Motor neuron (in vitro differentiated cells): ENCODE measurements at regions not wholly inside any gene's neighbourhood (a gene's known extent, or its start where the extent isn't known, plus 50 kb on each side); places are given as distances from the start of the nearest gene placed in this dataset.

Experiments used
- ATAC-seq, 8 experiments: fragments of 200-7000 bp; cut with Tn5 transposase; replicated peaks in 6 of 8; 2 replicates each; pipeline ENCODE4 v1.8.0; 2021; ENCODE audit warnings: mild to moderate bottlenecking in 8 of 8, moderate library complexity in 8 of 8
- H3K27ac ChIP-seq, 2 donors: fragments of 250-450 bp; sonication (Bioruptor Pico); 2 replicates each; pipeline ENCODE4 v1.9.0; 2021; ENCODE audit warnings: antibody characterized with exemption in 2 of 2, mild to moderate bottlenecking in 2 of 2, moderate library complexity in 1 of 2
- H3K4me1 ChIP-seq, 2 donors: fragments of 250-450 bp; sonication (Bioruptor Pico); replicated peaks in 1 of 2; 2 replicates each; pipeline ENCODE4 v1.6.1; 2021; ENCODE audit warnings: antibody characterized with exemption in 2 of 2, mild to moderate bottlenecking in 2 of 2, moderate library complexity in 1 of 2
- H3K4me3 ChIP-seq, 5 donors: fragments of 250-450 bp; sonication (Bioruptor Pico); 2 replicates each; pipeline ENCODE4 v1.9.0; 2021; ENCODE audit warnings: antibody characterized with exemption in 5 of 5, mild to moderate bottlenecking in 5 of 5, moderate library complexity in 4 of 5
- WGBS, 10 experiments: fragments of 450-650 bp; shearing (Covaris generic); methylation state at CpG; one replicate each; pipeline ENCODE4 v1.0.0; 2022; 5-methylcytosine and 5-hydroxymethylcytosine counted together
- in situ Hi-C, 9 experiments: fragments of 400-800 bp; cut with MboI; loops; one replicate each; pipeline ENCODE4 v1.15.0; 2021; ENCODE audit warnings: low sequenced_read_pairs in 9 of 9, low pct_unique_long_range_greater_than_20kb in 2 of 9; ENCODE audit not compliant: unreplicated experiment in 9 of 9

DNA sequence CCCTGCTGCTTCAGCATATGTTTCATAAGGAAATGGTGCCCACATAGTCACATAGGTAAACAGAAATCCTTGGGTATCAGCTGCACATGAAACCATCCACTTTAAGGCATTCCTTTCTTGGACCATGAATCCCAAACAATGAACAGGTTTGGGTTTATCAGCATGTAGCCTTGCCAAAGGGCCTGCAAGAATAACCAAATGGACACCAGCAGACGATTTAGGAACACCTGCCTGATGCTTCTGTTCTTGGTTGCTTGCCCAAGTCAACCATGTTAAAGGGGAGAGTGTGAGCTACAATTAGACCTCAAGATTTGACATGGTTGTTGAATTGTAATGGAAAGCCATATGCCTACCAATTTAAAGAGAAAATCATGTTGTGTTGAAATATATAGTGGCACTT is 1342.7 kb upstream of the PIK3C3 start:
- 0 to 100% (median 43%) methylated on average over 1 of the region's 1 CpG; no CpG with 5 or more reads in 2 of the 10 experiments for WGBS, 10 experiments
- in situ Hi-C loops = no loop called here
- no peak overlapping the region for H3K27ac ChIP-seq
- ATAC-seq = no peak
- H3K4me3 ChIP-seq = no peak overlapping the region
- H3K4me1 ChIP-seq = peaks cover 0 to 5% of the 10 kb centered on the region in 2 donors

- in situ Hi-C loops = no loop called here
- Histone ChIP-seq H3K4me1 (peaks cover 0 to 5% of the 10 kb centered on the region in 2 donors), H3K4me3 (no peak overlapping the region), H3K27ac (no peak overlapping the region)
- no peak for ATAC-seq
- 0 to 84% (median 19%) methylated on average over 1 to 2 of the region's 2 CpGs; no CpG with 5 or more reads in 3 of the 10 experiments for WGBS, 10 experiments
These were observed 1346.8 kb upstream of the PIK3C3 start for GRCh38 chr18:40608226-40608625.

DNA sequence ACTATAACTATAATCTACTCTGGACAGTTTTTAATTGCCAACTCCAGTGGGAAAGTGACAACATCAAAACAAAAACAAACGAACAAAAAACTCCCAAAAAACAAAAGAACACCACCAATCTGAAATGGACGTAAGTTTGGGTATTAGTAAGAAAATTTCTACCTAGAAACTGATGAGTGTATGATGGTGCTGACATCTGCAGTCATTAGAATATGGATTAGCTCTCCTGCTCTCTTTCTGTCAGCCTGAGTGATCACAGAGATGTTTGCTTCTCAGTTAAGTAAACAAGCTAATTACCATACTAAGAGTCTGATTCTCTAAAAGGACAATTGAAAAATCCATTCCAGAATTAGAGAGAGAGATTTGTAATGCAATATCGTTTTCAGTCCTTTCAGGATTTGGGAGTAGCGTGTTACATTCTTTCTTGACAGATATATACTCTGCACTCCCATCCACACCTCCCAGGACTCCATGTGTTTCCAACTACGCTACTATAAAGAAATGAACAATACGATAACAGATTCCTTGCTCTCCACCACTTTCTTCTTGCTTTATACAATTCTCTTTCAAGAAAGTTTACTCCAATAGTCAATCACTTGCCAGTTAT is 1347.4 kb upstream of the PIK3C3 start:
- in situ Hi-C loops = no loop called here
- Histone ChIP-seq H3K4me1 (peaks cover 0 to 5% of the 10 kb centered on the region in 2 donors), H3K4me3 (no peak overlapping the region), H3K27ac (no peak overlapping the region)
- peak in 6 of 8 experiments; percentile 21 to 92 (median 54) for ATAC-seq
- 0 to 100% (median 61%) methylated on average over 2 to 6 of the region's 6 CpGs for WGBS, 10 experiments

GRCh38 chr18:40606996-40607395 is 1348.0 kb upstream of the PIK3C3 start:
- H3K27ac ChIP-seq = no peak overlapping the region
- H3K4me1 ChIP-seq = peaks cover 0 to 5% of the 10 kb centered on the region in 2 donors
- in situ Hi-C loops = no loop called here
- 0 to 100% (median 56%) methylated on average over 1 of the region's 1 CpG; no CpG with 5 or more reads in 1 of the 10 experiments for WGBS, 10 experiments
- no peak for ATAC-seq
- H3K4me3 ChIP-seq = no peak overlapping the region

- no peak overlapping the region for H3K27ac ChIP-seq
- 17 to 96% (median 78%) methylated on average over 1 to 12 of the region's 12 CpGs; no CpG with 5 or more reads in 3 of the 10 experiments for WGBS, 10 experiments
- no peak overlapping the region for H3K4me3 ChIP-seq
- H3K4me1 ChIP-seq = no peaks in the 10 kb centered on the region
- no peak for ATAC-seq
- in situ Hi-C loops = no loop called here
These were observed 1371.4 kb upstream of the PIK3C3 start for GRCh38 chr18:40583671-40584070.

- in situ Hi-C loops = no loop called here
- no peak overlapping the region for H3K27ac ChIP-seq
- H3K4me1 ChIP-seq = peaks cover 12 to 15% of the 10 kb centered on the region in 2 donors
- no peak overlapping the region for H3K4me3 ChIP-seq
- WGBS, 10 experiments = 20 to 100% (median 68%) methylated on average over 1 of the region's 1 CpG; no CpG with 5 or more reads in 4 of the 10 experiments
- ATAC-seq = no peak
These were observed 1372.9 kb upstream of the PIK3C3 start for GRCh38 chr18:40582105-40582504.

- WGBS, 10 experiments = 0 to 83% (median 53%) methylated on average over 1 to 4 of the region's 4 CpGs; no CpG with 5 or more reads in 1 of the 10 experiments
- Histone ChIP-seq H3K4me1 (peaks cover 22 to 27% of the 10 kb centered on the region in 2 donors), H3K4me3 (no peak overlapping the region), H3K27ac (peak overlapping the region; percentile 61 to 63)
- in situ Hi-C loops = no loop called here
- ATAC-seq = peak in 1 of 8 experiments; percentile 3
These were observed 1377.1 kb upstream of the PIK3C3 start for GRCh38 chr18:40577981-40578365.

DNA sequence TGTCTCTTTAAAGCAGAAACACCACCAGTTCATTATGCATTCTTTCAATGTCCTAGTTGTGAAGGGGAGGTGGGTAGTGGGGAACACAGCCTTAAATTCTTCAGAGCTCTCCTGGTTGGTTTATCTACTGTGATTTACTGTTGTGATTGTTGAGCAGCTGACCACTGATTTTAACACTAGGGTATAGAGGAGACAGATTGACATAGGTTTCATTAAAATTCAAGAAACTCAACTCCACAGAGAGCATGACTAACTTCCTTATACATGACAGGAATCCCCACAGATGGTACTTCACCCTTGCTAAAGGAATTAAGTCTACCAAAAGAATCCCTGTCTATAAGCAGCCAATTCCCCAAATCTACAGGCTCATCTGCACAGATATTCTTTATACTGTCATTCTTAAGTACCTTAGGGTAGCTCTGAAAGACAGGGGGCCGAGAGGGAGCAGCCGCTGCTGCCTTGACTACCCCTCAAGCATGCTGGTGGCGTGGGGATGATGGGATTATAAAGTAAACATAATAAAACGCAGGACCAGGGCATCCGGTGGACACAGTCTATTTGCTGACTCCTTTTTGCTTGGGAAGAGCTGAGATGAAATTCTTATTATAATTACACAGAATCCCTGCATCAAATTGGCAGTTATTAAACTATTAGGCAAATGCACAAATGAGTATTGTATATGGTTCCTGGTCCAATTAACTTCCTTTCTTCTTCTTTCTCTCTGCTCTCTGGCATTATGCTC is 1377.6 kb upstream of the PIK3C3 start:
- peak overlapping the region in 1 of 5 donors; percentile 31 for H3K4me3 ChIP-seq
- 0 to 63% (median 20%) methylated on average over 1 to 5 of the region's 5 CpGs; no CpG with 5 or more reads in 3 of the 10 experiments for WGBS, 10 experiments
- H3K4me1 ChIP-seq = peaks cover 22 to 27% of the 10 kb centered on the region in 2 donors
- peak in 7 of 8 experiments; percentile 17 to 92 (median 83) for ATAC-seq
- peak overlapping the region; percentile 61 to 63 for H3K27ac ChIP-seq
- in situ Hi-C loops = no loop called here

DNA sequence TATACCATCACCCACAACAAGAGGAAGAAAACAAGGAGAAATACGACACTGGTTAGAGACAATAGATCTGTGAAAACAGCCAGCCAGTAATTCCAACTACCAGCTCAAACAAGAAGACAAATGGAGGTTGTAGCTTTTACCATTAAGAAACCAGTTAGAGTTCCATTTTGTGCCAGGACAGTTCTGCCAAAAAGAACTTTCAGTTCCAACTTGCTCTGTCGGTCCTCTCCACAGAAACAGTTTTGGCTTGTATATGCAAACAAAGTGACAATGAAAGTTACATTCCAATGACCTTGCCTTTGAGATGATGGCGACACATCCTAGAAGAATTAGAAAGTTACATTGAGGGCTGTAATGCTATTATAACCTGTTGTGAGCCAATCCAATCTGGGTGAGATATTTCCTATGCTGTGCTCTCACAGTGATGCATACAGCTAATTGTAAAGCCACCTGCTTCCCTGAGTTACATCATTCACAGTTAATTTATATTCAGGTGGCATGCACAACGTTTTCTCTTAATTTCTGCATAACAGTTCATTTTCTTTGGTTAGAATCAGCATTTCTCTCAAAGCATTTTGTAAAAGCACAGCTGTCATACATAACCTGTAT is 1378.4 kb upstream of the PIK3C3 start:
- 0 to 43% (median 25%) methylated on average over 2 to 4 of the region's 4 CpGs; no CpG with 5 or more reads in 1 of the 10 experiments for WGBS, 10 experiments
- ATAC-seq = peak in 5 of 8 experiments; percentile 76 to 86 (median 78)
- Histone ChIP-seq H3K4me3 (peak overlapping the region in 2 of 5 donors; percentile 11 to 31), H3K4me1 (peaks cover 22 to 27% of the 10 kb centered on the region in 2 donors), H3K27ac (peak overlapping the region; percentile 61 to 63)
- in situ Hi-C loops = no loop called here

GRCh38 chr18:40570615-40571014 is 1384.4 kb upstream of the PIK3C3 start:
- Histone ChIP-seq H3K4me3 (no peak overlapping the region), H3K27ac (no peak overlapping the region), H3K4me1 (peaks cover 13 to 15% of the 10 kb centered on the region in 2 donors)
- in situ Hi-C loops = no loop called here
- 0 to 100% (median 82%) methylated on average over 1 of the region's 1 CpG for WGBS, 10 experiments
- no peak for ATAC-seq

- peak overlapping the region; percentile 11 for H3K27ac ChIP-seq
- ATAC-seq = peak in 5 of 8 experiments; percentile 57 to 96 (median 88)
- in situ Hi-C loops = no loop called here
- peaks cover 13 to 15% of the 10 kb centered on the region in 2 donors for H3K4me1 ChIP-seq
- 0 to 84% (median 65%) methylated on average over 1 to 4 of the region's 4 CpGs; no CpG with 5 or more reads in 3 of the 10 experiments for WGBS, 10 experiments
- H3K4me3 ChIP-seq = no peak overlapping the region
These were observed 1385.4 kb upstream of the PIK3C3 start for GRCh38 chr18:40569605-40570004.

GRCh38 chr18:40566510-40566844 is 1388.6 kb upstream of the PIK3C3 start:
- 0 to 100% (median 71%) methylated on average over 1 of the region's 1 CpG; no CpG with 5 or more reads in 1 of the 10 experiments for WGBS, 10 experiments
- H3K4me1 ChIP-seq = peaks cover 13 to 15% of the 10 kb centered on the region in 2 donors
- in situ Hi-C loops = no loop called here
- ATAC-seq = no peak
- H3K27ac ChIP-seq = no peak overlapping the region
- no peak overlapping the region for H3K4me3 ChIP-seq
